Keratinocyte (primary cell): ENCODE measurements at regions not wholly inside any gene's neighbourhood (a gene's known extent, or its start where the extent isn't known, plus 50 kb on each side); places are given as distances from the start of the nearest gene placed in this dataset.

Experiments
- DNase-seq: peaks from one replicate; pipeline ENCODE4 v3.0.0-alpha.2; 2011; ENCODE audit warnings: low read depth, missing footprints, low spot score
- FAIRE-seq: peaks from 2 replicates; lab custom pipeline; 2011; peaks lifted over from hg19 to GRCh38; lab: Jason Lieb, UNC
- H2AFZ ChIP-seq: 2 replicates; pipeline ENCODE4 v1.6.0; 2012; ENCODE audit warnings: low read length, control low read depth, inconsistent platforms; ENCODE audit not compliant: control insufficient read depth
- H3K27ac ChIP-seq: 2 replicates; pipeline ENCODE4 v1.5.1; 2011; ENCODE audit warnings: low read length; ENCODE audit not compliant: control insufficient read depth, insufficient read depth
- H3K27me3 ChIP-seq: 3 replicates; pipeline ENCODE4 v1.6.0; 2011; ENCODE audit warnings: low read length; ENCODE audit not compliant: control insufficient read depth, insufficient read depth; ENCODE audit errors: extremely low read depth
- H3K36me3 ChIP-seq, 2 experiments: 2 replicates in 1 of 2; 3 replicates in 1 of 2; pipeline ENCODE4 v1.5.1; 2011; ENCODE audit warnings: low read length in 2 of 2, mild to moderate bottlenecking in 1 of 2; ENCODE audit not compliant: control insufficient read depth in 2 of 2, insufficient read depth in 2 of 2; ENCODE audit errors: extremely low read depth in 1 of 2
- H3K4me1 ChIP-seq: 3 replicates; pipeline ENCODE4 v1.5.1; 2011; ENCODE audit warnings: low read length; ENCODE audit not compliant: control insufficient read depth, insufficient read depth; ENCODE audit errors: extremely low read depth
- H3K4me2 ChIP-seq: 3 replicates; pipeline ENCODE4 v1.6.0; 2011; ENCODE audit warnings: low read depth, low read length; ENCODE audit not compliant: control insufficient read depth, insufficient read depth; ENCODE audit errors: extremely low read depth
- H3K4me3 ChIP-seq, 3 experiments: fragments of 200-600 bp in 1 of 3; sonication (generic) in 1 of 3; 2 replicates in 2 of 3; 3 replicates in 1 of 3; pipeline ENCODE4 v1.5.1; 2011 to 2016; ENCODE audit warnings: low read length in 3 of 3, mild to moderate bottlenecking in 3 of 3, control low read depth in 2 of 3, inconsistent platforms in 1 of 3, low read depth in 1 of 3, mixed read lengths in 1 of 3, mixed run types in 1 of 3, moderate library complexity in 1 of 3; ENCODE audit not compliant: control insufficient read depth in 2 of 3, insufficient read depth in 2 of 3; ENCODE audit errors: extremely low read depth in 1 of 3
- H3K79me2 ChIP-seq: 2 replicates; pipeline ENCODE4 v1.6.0; 2012; ENCODE audit warnings: low read length; ENCODE audit not compliant: control insufficient read depth, insufficient read depth
- H3K9ac ChIP-seq: 3 replicates; pipeline ENCODE4 v1.6.0; 2011; ENCODE audit warnings: low read length; ENCODE audit not compliant: control insufficient read depth, insufficient read depth; ENCODE audit errors: extremely low read depth
- H3K9me1 ChIP-seq: 3 replicates; pipeline ENCODE4 v1.6.0; 2011; ENCODE audit warnings: low read length; ENCODE audit not compliant: control insufficient read depth, insufficient read depth; ENCODE audit errors: extremely low read depth
- H3K9me3 ChIP-seq: 2 replicates; pipeline ENCODE4 v1.5.1; 2012; ENCODE audit warnings: low read depth, low read length; ENCODE audit not compliant: control insufficient read depth
- H4K20me1 ChIP-seq: 3 replicates; pipeline ENCODE4 v1.6.0; 2011; ENCODE audit warnings: low read length; ENCODE audit not compliant: control insufficient read depth, insufficient read depth; ENCODE audit errors: extremely low read depth
- CTCF ChIP-seq, 3 experiments: IDR thresholded peaks in 1 of 3; conservative IDR thresholded peaks in 1 of 3; optimal IDR thresholded peaks in 1 of 3; 2 replicates in 2 of 3; 3 replicates in 1 of 3; pipeline versions ENCODE3 to v1.5.1; 2011; ENCODE audit warnings: low read length in 3 of 3, mild to moderate bottlenecking in 3 of 3, moderate library complexity in 2 of 3, control low read depth in 1 of 3, inconsistent platforms in 1 of 3; ENCODE audit not compliant: insufficient read depth in 2 of 3; ENCODE audit errors: extremely low read depth in 1 of 3
- EZH2 ChIP-seq: IDR thresholded peaks from one replicate; pipeline ENCODE4 v1.6.1; 2012; ENCODE audit warnings: inconsistent platforms, mild to moderate bottlenecking, low read length, moderate library complexity
- dilution Hi-C: fragments of 300-500 bp; cut with MboI; formaldehyde crosslinking; loops from one replicate; pipeline ENCODE4 v1.7.0; 2020; ENCODE audit warnings: low sequenced_read_pairs; ENCODE audit not compliant: extremely low pct_ligation_motif_present

- H3K4me3 ChIP-seq = no peak overlapping the region
- no peaks in the 10 kb centered on the region for H3K9me3 ChIP-seq
- no peak overlapping the region for H2AFZ ChIP-seq
- no peaks in the 10 kb centered on the region for H3K79me2 ChIP-seq
- peaks cover 7% of the 10 kb centered on the region for H3K27me3 ChIP-seq
- no peaks in the 10 kb centered on the region for H3K4me1 ChIP-seq
- dilution Hi-C loops = no loop called here
- H4K20me1 ChIP-seq = no peaks in the 10 kb centered on the region
- no peaks in the 10 kb centered on the region for H3K9me1 ChIP-seq
- TF ChIP-seq CTCF (optimal IDR thresholded peaks at IDR 0.05 in 1 of 3, IDR thresholded peaks at IDR 0.05 in 1 of 3, conservative IDR thresholded peaks at IDR 0.05 in 1 of 3; ENCODE audit: extremely low read depth in 1 of 3, insufficient read depth in 2 of 3, low read length in 3 of 3) (peak in 2 of 3 experiments; percentile 11 to 43), EZH2 (no peak)
- no peaks in the 10 kb centered on the region for H3K36me3 ChIP-seq
- DNase-seq (no peak), FAIRE-seq (no peak)
- no peak overlapping the region for H3K9ac ChIP-seq
- H3K4me2 ChIP-seq = no peak overlapping the region
- no peak overlapping the region for H3K27ac ChIP-seq
Measured at GRCh38 chr2:59449274-59449673, 1104.2 kb downstream of the BCL11A start.

- Histone ChIP-seq H3K36me3 (no peaks in the 10 kb centered on the region), H3K27ac (no peak overlapping the region), H3K4me3 (no peak overlapping the region), H2AFZ (no peak overlapping the region), H3K4me1 (no peaks in the 10 kb centered on the region), H4K20me1 (no peaks in the 10 kb centered on the region), H3K27me3 (no peaks in the 10 kb centered on the region), H3K79me2 (no peaks in the 10 kb centered on the region), H3K4me2 (no peak overlapping the region), H3K9ac (no peak overlapping the region), H3K9me3 (no peaks in the 10 kb centered on the region), H3K9me1 (no peaks in the 10 kb centered on the region)
- FAIRE-seq (no peak), DNase-seq (no peak)
- dilution Hi-C loops = no loop called here
- no peak for TF ChIP-seq CTCF (optimal IDR thresholded peaks at IDR 0.05 in 1 of 3, IDR thresholded peaks at IDR 0.05 in 1 of 3, conservative IDR thresholded peaks at IDR 0.05 in 1 of 3; ENCODE audit: extremely low read depth in 1 of 3, insufficient read depth in 2 of 3, low read length in 3 of 3)
- no peak for TF ChIP-seq EZH2
Measured at GRCh38 chr2:59440491-59440890, 1113.0 kb downstream of the BCL11A start.
